ENCODE measurements at regions not wholly inside any gene's neighbourhood (a gene's known extent, or its start where the extent isn't known, plus 50 kb on each side); places are given as distances from the start of the nearest gene placed in this dataset.

DNA sequence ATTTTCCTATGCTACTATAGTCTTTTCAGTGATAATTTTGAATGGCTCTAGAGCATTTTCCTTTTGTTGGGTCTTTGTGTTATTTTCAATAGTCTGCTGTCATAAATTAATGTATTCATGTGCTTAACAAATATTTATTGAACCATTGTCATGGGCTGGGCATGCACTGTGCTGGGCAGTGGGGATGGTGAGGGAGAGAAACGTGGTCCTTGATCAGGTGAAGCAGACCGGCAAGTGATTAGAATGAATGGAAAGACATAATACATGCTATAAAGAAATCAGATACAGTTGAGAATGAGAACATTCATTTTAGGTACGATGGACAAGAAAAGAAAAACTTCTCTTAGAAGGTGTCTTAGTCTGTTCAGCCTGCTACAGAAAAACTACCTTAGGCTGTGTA lies 66.1 kb downstream of the KIF4B start (continued):
- TF ChIP-seq, protein P1, sequence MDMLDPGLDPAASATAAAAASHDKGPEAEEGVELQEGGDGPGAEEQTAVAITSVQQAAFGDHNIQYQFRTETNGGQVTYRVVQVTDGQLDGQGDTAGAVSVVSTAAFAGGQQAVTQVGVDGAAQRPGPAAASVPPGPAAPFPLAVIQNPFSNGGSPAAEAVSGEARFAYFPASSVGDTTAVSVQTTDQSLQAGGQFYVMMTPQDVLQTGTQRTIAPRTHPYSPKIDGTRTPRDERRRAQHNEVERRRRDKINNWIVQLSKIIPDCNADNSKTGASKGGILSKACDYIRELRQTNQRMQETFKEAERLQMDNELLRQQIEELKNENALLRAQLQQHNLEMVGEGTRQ (CRISPR knock-in tag; IDR thresholded peaks at IDR 0.05) = no peak
- no peak for TF ChIP-seq EMX1 (CRISPR knock-in tag; IDR thresholded peaks at IDR 0.05)
- no peak for TF ChIP-seq ZNF138 (CRISPR knock-in tag; conservative IDR thresholded peaks at IDR 0.05)
- TF ChIP-seq SMAD3 (CRISPR knock-in tag; IDR thresholded peaks at IDR 0.05; ENCODE audit: borderline replicate concordance) = no peak
- TF ChIP-seq, protein P2, sequence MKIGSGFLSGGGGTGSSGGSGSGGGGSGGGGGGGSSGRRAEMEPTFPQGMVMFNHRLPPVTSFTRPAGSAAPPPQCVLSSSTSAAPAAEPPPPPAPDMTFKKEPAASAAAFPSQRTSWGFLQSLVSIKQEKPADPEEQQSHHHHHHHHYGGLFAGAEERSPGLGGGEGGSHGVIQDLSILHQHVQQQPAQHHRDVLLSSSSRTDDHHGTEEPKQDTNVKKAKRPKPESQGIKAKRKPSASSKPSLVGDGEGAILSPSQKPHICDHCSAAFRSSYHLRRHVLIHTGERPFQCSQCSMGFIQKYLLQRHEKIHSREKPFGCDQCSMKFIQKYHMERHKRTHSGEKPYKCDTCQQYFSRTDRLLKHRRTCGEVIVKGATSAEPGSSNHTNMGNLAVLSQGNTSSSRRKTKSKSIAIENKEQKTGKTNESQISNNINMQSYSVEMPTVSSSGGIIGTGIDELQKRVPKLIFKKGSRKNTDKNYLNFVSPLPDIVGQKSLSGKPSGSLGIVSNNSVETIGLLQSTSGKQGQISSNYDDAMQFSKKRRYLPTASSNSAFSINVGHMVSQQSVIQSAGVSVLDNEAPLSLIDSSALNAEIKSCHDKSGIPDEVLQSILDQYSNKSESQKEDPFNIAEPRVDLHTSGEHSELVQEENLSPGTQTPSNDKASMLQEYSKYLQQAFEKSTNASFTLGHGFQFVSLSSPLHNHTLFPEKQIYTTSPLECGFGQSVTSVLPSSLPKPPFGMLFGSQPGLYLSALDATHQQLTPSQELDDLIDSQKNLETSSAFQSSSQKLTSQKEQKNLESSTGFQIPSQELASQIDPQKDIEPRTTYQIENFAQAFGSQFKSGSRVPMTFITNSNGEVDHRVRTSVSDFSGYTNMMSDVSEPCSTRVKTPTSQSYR (CRISPR knock-in tag; IDR thresholded peaks at IDR 0.05) = no peak
- no peak for TF ChIP-seq TEAD4 (CRISPR knock-in tag; IDR thresholded peaks at IDR 0.05)
- no peak for TF ChIP-seq ZNF671 (CRISPR knock-in tag; IDR thresholded peaks at IDR 0.05)
- TF ChIP-seq, protein P3, sequence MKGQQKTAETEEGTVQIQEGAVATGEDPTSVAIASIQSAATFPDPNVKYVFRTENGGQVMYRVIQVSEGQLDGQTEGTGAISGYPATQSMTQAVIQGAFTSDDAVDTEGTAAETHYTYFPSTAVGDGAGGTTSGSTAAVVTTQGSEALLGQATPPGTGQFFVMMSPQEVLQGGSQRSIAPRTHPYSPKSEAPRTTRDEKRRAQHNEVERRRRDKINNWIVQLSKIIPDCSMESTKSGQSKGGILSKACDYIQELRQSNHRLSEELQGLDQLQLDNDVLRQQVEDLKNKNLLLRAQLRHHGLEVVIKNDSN (CRISPR knock-in tag; IDR thresholded peaks at IDR 0.05) = no peak
- no peak for TF ChIP-seq ETV6 (CRISPR knock-in tag; IDR thresholded peaks at IDR 0.05)
- no peak for TF ChIP-seq IRF2 (CRISPR knock-in tag; IDR thresholded peaks at IDR 0.05; ENCODE audit: borderline replicate concordance, low read depth)
- TF ChIP-seq, protein P4, sequence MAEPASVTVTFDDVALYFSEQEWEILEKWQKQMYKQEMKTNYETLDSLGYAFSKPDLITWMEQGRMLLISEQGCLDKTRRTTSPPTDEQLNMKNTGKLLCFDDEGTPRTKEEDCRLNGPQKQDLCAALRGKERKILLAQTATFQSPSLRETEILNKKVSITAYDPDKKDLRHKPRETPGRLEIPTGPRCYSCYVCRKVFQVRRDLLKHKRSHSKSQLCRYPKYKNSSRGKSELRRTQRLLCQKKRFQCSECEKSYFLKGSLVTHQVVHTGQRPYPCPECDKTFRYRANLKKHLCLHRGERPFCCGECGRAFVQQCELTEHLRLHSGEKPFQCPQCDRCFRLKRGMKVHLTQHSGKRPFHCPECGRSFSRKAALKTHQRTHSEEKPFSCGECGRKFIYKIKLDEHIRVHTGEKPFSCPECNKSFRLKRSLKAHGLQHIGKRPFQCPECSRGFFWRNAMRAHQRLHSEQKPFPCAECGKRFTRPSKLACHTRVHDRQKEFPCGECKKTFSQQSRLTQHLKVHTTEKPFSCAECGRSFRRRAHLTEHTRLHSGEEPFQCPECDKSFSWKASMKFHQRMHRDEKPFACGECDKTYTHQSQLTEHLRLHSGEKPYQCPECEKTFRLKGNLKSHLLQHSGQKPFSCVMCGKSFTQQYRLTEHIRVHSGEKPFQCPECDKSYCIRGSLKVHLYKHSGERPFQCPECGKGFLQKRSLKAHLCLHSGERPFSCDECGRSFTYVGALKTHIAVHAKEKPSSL (CRISPR knock-in tag; conservative IDR thresholded peaks at IDR 0.05) = no peak
- TF ChIP-seq, protein P5, sequence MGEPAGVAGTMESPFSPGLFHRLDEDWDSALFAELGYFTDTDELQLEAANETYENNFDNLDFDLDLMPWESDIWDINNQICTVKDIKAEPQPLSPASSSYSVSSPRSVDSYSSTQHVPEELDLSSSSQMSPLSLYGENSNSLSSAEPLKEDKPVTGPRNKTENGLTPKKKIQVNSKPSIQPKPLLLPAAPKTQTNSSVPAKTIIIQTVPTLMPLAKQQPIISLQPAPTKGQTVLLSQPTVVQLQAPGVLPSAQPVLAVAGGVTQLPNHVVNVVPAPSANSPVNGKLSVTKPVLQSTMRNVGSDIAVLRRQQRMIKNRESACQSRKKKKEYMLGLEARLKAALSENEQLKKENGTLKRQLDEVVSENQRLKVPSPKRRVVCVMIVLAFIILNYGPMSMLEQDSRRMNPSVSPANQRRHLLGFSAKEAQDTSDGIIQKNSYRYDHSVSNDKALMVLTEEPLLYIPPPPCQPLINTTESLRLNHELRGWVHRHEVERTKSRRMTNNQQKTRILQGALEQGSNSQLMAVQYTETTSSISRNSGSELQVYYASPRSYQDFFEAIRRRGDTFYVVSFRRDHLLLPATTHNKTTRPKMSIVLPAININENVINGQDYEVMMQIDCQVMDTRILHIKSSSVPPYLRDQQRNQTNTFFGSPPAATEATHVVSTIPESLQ (CRISPR knock-in tag; IDR thresholded peaks at IDR 0.05) = no peak

DNA sequence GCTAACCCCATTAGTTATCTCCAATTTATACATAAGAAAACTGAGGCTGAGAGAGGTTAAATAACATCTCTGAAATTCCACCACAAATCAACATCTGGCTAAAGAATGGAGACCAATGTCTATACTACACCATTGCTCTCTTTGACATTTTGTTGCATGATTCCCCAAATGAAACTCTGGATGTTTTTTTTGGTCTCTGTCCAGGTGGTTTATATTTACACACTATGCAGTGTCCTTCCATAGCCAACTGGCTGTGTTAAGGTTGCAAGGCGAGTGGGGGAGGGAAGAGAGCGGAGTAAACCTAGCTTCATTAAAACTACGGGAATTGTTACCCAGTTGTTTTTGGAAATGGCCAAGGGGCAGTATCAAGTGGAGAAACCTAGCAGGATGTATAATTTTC lies 67.2 kb downstream of the KIF4B start:
- ChIA-PET POLR2A (no interaction called here), CTCF (no interaction called here)
- H3K27ac Mint-ChIP-seq = no peak overlapping the region
- H3K9me3 Mint-ChIP-seq = no peaks in the 10 kb centered on the region
- H3K4me1 Mint-ChIP-seq = peaks cover 16% of the 10 kb centered on the region
- H3K4me3 Mint-ChIP-seq = no peak overlapping the region
- no peaks in the 10 kb centered on the region for H3K27me3 Mint-ChIP-seq (ENCODE audit: low read depth)
- no peak for ATAC-seq
- no peak for DNase-seq (ENCODE audit: low spot score)
- no peaks in the 10 kb centered on the region for H3K36me3 Mint-ChIP-seq
- TF ChIP-seq NFATC4 (CRISPR knock-in tag; IDR thresholded peaks at IDR 0.05) = no peak
- TF ChIP-seq SMAD3 (CRISPR knock-in tag; IDR thresholded peaks at IDR 0.05; ENCODE audit: borderline replicate concordance) = no peak
- no peak for TF ChIP-seq NR3C1 (CRISPR knock-in tag; conservative IDR thresholded peaks at IDR 0.05; ENCODE audit: low read depth)
- TF ChIP-seq, protein P4 (CRISPR knock-in tag; conservative IDR thresholded peaks at IDR 0.05) = no peak
- TF ChIP-seq, protein P6, sequence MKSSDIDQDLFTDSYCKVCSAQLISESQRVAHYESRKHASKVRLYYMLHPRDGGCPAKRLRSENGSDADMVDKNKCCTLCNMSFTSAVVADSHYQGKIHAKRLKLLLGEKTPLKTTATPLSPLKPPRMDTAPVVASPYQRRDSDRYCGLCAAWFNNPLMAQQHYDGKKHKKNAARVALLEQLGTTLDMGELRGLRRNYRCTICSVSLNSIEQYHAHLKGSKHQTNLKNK (CRISPR knock-in tag; IDR thresholded peaks at IDR 0.05) = no peak
- TF ChIP-seq, protein P7, sequence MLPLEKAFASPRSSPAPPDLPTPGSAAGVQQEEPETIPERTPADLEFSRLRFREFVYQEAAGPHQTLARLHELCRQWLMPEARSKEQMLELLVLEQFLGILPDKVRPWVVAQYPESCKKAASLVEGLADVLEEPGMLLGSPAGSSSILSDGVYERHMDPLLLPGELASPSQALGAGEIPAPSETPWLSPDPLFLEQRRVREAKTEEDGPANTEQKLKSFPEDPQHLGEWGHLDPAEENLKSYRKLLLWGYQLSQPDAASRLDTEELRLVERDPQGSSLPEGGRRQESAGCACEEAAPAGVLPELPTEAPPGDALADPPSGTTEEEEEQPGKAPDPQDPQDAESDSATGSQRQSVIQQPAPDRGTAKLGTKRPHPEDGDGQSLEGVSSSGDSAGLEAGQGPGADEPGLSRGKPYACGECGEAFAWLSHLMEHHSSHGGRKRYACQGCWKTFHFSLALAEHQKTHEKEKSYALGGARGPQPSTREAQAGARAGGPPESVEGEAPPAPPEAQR (CRISPR knock-in tag; IDR thresholded peaks at IDR 0.05) = no peak
- no peak for TF ChIP-seq ATF1 (CRISPR knock-in tag; IDR thresholded peaks at IDR 0.05)
- TF ChIP-seq JUN (CRISPR knock-in tag; IDR thresholded peaks at IDR 0.05) = no peak
- no peak for TF ChIP-seq GABPB1 (CRISPR knock-in tag; IDR thresholded peaks at IDR 0.05)
- TF ChIP-seq ZNF317 (CRISPR knock-in tag; IDR thresholded peaks at IDR 0.05; ENCODE audit: borderline replicate concordance, low read depth) = no peak
- TF ChIP-seq, protein P8, sequence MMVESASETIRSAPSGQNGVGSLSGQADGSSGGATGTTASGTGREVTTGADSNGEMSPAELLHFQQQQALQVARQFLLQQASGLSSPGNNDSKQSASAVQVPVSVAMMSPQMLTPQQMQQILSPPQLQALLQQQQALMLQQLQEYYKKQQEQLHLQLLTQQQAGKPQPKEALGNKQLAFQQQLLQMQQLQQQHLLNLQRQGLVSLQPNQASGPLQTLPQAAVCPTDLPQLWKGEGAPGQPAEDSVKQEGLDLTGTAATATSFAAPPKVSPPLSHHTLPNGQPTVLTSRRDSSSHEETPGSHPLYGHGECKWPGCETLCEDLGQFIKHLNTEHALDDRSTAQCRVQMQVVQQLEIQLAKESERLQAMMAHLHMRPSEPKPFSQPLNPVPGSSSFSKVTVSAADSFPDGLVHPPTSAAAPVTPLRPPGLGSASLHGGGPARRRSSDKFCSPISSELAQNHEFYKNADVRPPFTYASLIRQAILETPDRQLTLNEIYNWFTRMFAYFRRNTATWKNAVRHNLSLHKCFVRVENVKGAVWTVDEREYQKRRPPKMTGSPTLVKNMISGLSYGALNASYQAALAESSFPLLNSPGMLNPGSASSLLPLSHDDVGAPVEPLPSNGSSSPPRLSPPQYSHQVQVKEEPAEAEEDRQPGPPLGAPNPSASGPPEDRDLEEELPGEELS (CRISPR knock-in tag; IDR thresholded peaks at IDR 0.05) = no peak
- TF ChIP-seq, protein P9, sequence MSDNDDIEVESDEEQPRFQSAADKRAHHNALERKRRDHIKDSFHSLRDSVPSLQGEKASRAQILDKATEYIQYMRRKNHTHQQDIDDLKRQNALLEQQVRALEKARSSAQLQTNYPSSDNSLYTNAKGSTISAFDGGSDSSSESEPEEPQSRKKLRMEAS (CRISPR knock-in tag; IDR thresholded peaks at IDR 0.05) = no peak
